GM13977 (cell line): ENCODE measurements at regions not wholly inside any gene's neighbourhood (a gene's known extent, or its start where the extent isn't known, plus 50 kb on each side); places are given as distances from the start of the nearest gene placed in this dataset.

Experiments used
- DNase-seq: peaks from one replicate; pipeline ENCODE4 v3.0.0; 2012; ENCODE audit warnings: low spot score
- CTCF ChIP-seq: IDR thresholded peaks from 2 replicates; pipeline ENCODE4 v1.5.1; 2012; ENCODE audit warnings: mild to moderate bottlenecking, control low read depth; ENCODE audit not compliant: insufficient read depth; ENCODE audit errors: extremely low read depth, missing control alignments
- in situ Hi-C: fragments of 300-500 bp; cut with MboI; formaldehyde crosslinking; loops from one replicate; pipeline ENCODE4 v1.12.0; 2022; ENCODE audit warnings: low sequenced_read_pairs, low pct_unique_long_range_greater_than_20kb, mixed read lengths, inconsistent platforms; ENCODE audit not compliant: unreplicated experiment

- in situ Hi-C loops: no loop called here
- TF ChIP-seq CTCF: no peak
- no peak for DNase-seq
Measured at GRCh38 chr3:139838269-139838957, 96.6 kb upstream of the CLSTN2 start.

GRCh38 chr3:139836698-139837464 lies 98.1 kb upstream of the CLSTN2 start:
- in situ Hi-C loops: no loop called here
- no peak for DNase-seq
- no peak for TF ChIP-seq CTCF

GRCh38 chr3:139835830-139836683 lies 98.9 kb upstream of the CLSTN2 start:
- no peak for DNase-seq
- in situ Hi-C loops: no loop called here
- TF ChIP-seq CTCF: no peak

- TF ChIP-seq CTCF: no peak
- in situ Hi-C loops: no loop called here
- no peak for DNase-seq
Measured at GRCh38 chr3:139832998-139833397, 102.0 kb upstream of the CLSTN2 start.

- DNase-seq: no peak
- in situ Hi-C loops: no loop called here
- TF ChIP-seq CTCF: no peak
Measured at GRCh38 chr3:139830817-139831216, 104.2 kb upstream of the CLSTN2 start.

- DNase-seq: no peak
- in situ Hi-C loops: no loop called here
- no peak for TF ChIP-seq CTCF
Measured at GRCh38 chr3:139827833-139828232, 107.2 kb upstream of the CLSTN2 start.
